ENCODE measurements at regions not wholly inside any gene's neighbourhood (a gene's known extent, or its start where the extent isn't known, plus 50 kb on each side); places are given as distances from the start of the nearest gene placed in this dataset.
"Not testable (repeated sequence)": the region's sequence is repeated elsewhere in the genome, so short reads cannot be mapped to it uniquely, and the experiment has no call there.

- DNase-seq: no peak
Observed at GRCh38 chr4:108453366-108453765, 167.0 kb upstream of the RPL34 start.

- no peak for DNase-seq
Observed at GRCh38 chr4:108450236-108450898, 170.0 kb upstream of the RPL34 start.

GRCh38 chr4:108449129-108449528 lies 171.2 kb upstream of the RPL34 start:
- no peak for DNase-seq

GRCh38 chr4:108446556-108446955 lies 173.8 kb upstream of the RPL34 start:
- DNase-seq: no peak

GRCh38 chr4:108445716-108446115 lies 174.7 kb upstream of the RPL34 start:
- no peak for DNase-seq

GRCh38 chr4:108443585-108443984 lies 176.8 kb upstream of the RPL34 start:
- DNase-seq: no peak

- DNase-seq: no peak
Observed at GRCh38 chr4:108433832-108434231, 186.5 kb upstream of the RPL34 start.

GRCh38 chr4:108433394-108433793 lies 187.0 kb upstream of the RPL34 start:
- not testable (repeated sequence) for DNase-seq

GRCh38 chr4:108432418-108432817 lies 188.0 kb upstream of the RPL34 start:
- DNase-seq: no peak

- DNase-seq: no peak
Observed at GRCh38 chr4:108431986-108432385, 188.4 kb upstream of the RPL34 start.

GRCh38 chr4:108430921-108431320 lies 189.5 kb upstream of the RPL34 start:
- no peak for DNase-seq

- no peak for DNase-seq
Observed at GRCh38 chr4:108429662-108430061, 190.7 kb upstream of the RPL34 start.

GRCh38 chr4:108428923-108429322 lies 191.5 kb upstream of the RPL34 start:
- DNase-seq: no peak

GRCh38 chr4:108427946-108428485 lies 192.4 kb upstream of the RPL34 start:
- no peak for DNase-seq

GRCh38 chr4:108426493-108426892 lies 193.9 kb upstream of the RPL34 start:
- no peak for DNase-seq

- no peak for DNase-seq
Observed at GRCh38 chr4:108425988-108426387, 194.4 kb upstream of the RPL34 start.

GRCh38 chr4:108417923-108418322 lies 202.5 kb upstream of the RPL34 start:
- DNase-seq: no peak

GRCh38 chr4:108416831-108417230 lies 203.5 kb upstream of the RPL34 start:
- DNase-seq: no peak

GRCh38 chr4:108415389-108415788 lies 205.0 kb upstream of the RPL34 start:
- no peak for DNase-seq

- no peak for DNase-seq
Observed at GRCh38 chr4:108411836-108412235, 208.5 kb upstream of the RPL34 start.

GRCh38 chr4:108409691-108410090 lies 210.7 kb upstream of the RPL34 start:
- not testable (repeated sequence) for DNase-seq

GRCh38 chr4:108405586-108405985 lies 214.8 kb upstream of the RPL34 start:
- DNase-seq: no peak

- DNase-seq: no peak
Observed at GRCh38 chr4:108400309-108400708, 220.1 kb upstream of the RPL34 start.

- DNase-seq: no peak
Observed at GRCh38 chr4:108399610-108400265, 220.6 kb upstream of the RPL34 start.

GRCh38 chr4:108398836-108399235 lies 221.5 kb upstream of the RPL34 start:
- DNase-seq: no peak

Data from kidney glomerular epithelial cell (primary cell).